T1000 (cell line): ENCODE measurements at regions not wholly inside any gene's neighbourhood (a gene's known extent, or its start where the extent isn't known, plus 50 kb on each side); places are given as distances from the start of the nearest gene placed in this dataset.
"Not testable (repeated sequence)": the region's sequence is repeated elsewhere in the genome, so short reads cannot be mapped to it uniquely, and the experiment has no call there.

Source experiments
- DNase-seq: peaks from one replicate; lab custom pipeline; 2025; ENCODE audit warnings: mixed read lengths; lab: John Stamatoyannopoulos, UW

DNA sequence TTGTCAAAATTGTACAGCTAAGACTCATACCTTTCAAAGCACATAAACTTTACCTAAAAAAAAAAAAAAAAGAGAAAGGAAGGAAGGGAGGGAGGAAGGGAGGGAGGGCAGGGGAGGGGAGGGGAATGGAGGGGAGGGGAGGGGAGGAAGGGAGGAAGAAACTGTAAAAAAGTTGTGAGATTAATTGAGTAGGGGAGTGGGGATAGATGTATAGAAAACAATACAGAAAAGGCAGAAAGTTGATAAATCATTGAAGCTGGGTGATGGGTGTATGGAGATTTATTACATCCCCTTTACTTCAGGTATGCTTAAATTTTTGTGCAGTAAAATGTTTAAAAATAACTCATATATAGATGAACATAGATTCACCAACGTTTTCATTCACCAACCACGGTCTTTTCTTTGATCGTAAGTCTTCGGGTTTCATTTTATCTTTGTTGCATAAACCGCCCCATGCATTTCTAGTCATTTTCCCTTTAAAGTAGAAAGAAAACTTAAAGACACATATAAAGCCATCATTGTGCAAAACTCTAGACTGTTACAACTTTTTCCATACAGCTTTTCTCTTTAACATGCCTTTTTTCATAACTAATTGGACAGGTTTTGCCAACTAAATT lies 191.2 kb upstream of the KRR1 start:
- DNase-seq: no peak

GRCh38 chr12:75701859-75702258 lies 190.4 kb upstream of the KRR1 start:
- DNase-seq: no peak

GRCh38 chr12:75699728-75700496 lies 188.5 kb upstream of the KRR1 start:
- no peak for DNase-seq

GRCh38 chr12:75699251-75699650 lies 187.8 kb upstream of the KRR1 start:
- DNase-seq: no peak

DNA sequence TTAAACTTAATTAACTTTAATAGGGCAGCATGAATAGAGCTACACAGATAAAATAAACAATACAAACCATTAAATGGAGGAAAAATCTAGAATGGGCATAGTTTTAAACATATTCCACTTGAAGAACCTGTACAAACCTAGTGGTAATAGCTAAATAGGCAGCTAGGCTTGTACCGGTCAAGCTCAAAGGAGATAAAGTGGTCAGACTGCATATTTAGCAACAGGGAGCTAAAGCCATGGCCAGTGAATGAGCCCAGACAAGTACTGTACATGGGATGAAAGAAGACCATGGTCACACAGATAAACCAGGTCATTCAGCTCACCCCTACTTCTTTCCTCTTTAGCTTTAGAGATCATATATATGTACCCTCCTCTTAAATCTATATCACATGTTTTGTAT lies 186.6 kb upstream of the KRR1 start:
- DNase-seq: no peak

DNA sequence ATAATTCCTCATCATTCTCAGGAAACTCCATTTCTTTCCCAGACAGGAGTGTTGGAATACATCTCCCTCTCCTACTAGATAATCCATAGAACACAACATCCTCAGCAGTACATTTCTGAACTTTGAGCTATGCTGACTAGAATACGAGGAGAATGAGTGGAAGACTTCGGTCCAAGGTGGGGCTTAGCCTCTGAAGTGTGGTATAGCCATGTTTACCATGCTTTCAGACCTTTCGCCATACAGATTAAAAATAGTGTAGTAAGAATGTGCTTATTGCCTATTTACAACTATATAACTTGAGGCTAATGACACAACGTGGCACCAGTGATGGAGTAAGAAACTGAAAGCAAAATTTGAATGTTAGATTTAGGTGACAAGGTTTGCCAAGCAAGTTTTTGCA lies 184.5 kb upstream of the KRR1 start:
- DNase-seq: no peak

- no peak for DNase-seq
Observed at GRCh38 chr12:75694534-75695268, 183.3 kb upstream of the KRR1 start.

DNA sequence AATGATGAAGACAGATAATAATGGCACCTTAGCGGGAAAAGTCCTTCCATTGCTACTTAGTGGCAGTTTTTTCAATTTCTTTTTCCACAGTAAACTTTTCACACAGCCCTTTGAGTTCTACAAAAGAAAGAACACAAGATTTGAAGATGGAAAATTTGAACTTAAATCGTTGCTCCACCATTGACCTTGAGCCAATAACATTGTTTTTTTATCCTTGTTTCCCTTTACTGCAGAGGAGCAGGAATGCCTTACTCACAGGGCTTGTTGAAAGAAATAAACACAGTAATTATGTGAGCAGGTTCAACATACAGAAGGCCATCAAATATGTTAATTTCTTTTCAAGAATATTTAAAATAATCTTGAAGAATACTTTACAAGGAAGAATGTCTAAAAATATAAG lies 181.5 kb upstream of the KRR1 start:
- DNase-seq: no peak

GRCh38 chr12:75690296-75690955 lies 179.0 kb upstream of the KRR1 start:
- DNase-seq: peak; percentile 48

DNA sequence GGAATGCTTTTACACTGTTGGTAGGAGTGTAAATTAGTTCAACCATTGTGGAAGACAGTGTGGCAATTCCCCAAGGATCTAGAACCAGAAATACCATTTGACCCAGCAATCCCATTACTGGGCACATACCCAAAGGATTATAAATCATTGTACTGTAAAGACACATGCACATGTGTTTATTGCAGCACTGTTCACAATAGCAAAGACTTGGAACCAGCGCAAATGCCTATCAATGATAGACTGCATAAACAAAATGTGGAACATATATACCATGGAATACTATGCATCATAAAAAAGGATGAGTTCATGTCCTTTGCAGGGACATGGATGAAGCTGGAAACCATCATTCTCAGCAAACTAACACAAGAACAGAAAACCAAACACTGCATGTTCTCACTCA lies 174.8 kb upstream of the KRR1 start:
- not testable (repeated sequence) for DNase-seq

DNA sequence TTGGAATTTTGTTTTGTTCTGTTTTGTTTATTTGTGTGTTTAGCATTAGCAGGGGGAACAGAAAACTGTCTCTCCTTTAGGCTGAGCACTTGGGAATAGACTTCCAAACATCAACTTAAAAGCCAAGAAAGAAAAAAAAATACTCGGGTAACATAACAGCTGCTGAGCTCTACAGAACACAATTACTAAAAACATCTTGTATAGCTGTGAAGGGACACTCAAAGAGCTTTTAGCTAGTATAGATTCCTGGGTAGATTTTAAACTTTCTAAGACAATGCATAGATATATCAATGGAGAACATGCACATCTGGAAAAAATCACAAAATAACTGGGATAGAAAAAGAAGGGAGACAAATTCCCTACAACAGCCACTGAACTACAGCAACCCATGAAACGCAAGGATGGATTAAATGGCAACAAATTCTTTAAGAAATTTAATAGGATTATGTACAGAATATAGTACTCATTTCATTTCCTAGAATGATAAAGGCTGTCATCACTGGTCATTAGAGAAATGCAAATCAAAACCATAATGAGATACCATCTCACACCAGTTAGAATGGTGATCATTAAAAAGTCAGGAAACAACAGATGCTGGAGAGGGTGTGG lies 174.3 kb upstream of the KRR1 start:
- no peak for DNase-seq

DNA sequence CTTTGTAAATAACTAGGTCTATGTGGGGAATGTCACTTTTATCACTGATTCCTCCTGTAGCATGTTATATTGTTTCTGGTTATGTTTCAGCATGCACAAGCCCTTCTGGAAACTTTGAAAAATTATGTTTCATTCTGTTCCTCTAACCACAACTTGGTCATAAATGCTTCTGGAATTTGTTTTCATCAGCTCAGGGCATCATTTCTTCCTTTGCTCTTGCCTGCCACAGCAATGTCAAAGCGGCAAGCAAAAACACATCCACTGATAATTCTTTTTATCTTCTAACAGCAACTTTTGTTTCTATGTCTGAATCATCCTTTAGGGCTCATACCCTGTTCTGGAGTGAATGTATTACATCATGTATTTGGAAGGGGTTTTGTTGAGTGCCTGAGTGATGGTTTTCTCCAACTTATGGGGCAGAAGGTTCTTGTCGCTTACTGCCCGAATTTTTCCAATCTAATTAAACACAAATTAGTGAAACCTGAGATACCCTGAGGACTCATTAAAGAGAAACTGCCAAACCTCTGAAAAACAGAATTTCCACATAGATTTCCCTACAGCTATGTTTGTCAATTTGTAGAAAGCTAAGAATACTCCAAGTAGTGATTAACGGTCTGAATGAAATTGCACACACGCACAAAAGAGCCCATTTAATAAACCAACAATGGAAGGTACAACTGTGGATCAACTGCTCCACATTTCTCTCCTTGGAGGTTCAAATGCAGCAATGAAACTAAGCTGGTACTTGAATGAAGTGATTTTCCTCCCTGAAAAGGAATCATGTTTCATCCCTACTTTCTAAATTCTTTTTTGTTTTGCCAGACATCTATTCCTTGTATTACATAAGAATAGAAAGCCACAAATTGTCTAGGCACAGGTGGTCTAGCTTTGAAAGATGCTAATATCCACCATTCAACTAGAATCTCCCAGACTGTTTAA lies 173.5 kb upstream of the KRR1 start:
- DNase-seq: no peak

DNA sequence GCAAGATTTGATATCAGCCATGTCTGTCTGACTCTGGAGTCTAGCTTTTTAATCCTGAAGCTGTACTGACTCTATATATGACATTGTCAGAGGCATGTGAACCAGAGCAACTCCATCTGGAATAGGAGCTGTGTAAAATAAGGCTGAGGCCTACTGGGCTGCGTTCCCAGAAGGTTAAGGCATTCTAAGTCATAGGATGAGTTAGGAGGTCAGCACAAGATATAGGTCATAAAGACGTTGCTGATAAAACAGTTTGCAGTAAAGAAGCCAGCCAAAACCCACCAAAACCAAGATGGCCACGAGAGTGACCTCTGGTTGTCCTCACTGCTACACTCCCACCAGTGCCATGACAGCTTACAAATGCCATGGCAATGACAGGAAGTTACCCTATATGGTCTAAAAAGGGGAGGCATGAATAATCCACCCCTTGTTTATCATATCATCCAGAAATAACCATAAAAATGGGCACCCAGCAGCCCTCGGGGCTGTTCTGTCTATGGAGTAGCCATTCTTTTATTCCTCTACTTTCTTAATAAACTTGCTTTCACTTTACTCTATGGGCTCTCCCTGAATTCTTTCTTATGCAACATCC lies 172.7 kb upstream of the KRR1 start:
- not testable (repeated sequence) for DNase-seq

DNA sequence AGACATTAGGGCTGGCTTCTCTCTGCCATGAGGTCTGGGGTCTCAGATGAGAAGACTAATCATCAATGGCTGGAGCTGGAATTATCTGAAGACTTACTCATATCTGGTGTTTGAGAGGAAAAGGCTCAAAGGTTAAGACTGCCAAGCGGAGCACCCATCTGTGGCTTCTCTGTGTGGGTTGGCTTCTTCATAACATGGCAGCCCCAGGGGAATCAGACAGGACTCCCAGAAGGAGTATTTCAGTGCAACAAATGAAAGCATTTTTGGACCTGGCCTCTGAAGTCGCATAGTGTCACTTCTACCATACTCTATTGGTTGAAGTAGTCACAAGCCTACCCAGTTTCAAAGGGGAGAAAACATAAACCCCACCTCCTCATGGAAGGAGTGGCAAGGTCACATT lies 171.8 kb upstream of the KRR1 start:
- DNase-seq: no peak

DNA sequence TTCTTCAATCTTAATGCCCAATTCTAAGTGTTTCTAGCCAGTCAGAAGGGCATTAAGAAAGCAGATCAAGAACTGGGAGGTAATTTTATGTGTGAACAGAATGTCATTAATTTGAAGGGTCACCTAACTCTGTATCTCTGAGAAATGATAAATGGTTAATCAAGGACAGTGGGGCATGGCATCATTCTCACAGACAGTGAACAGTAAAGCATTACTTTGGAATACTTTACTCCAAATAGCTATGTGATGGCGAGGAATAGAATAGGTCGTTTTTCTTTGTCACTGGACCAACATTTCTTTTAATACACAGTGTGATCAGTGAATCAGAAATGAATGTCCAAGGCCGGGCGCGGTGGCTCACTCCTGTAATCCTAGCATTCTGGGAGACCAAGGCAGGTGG lies 166.1 kb upstream of the KRR1 start:
- DNase-seq: no peak

DNA sequence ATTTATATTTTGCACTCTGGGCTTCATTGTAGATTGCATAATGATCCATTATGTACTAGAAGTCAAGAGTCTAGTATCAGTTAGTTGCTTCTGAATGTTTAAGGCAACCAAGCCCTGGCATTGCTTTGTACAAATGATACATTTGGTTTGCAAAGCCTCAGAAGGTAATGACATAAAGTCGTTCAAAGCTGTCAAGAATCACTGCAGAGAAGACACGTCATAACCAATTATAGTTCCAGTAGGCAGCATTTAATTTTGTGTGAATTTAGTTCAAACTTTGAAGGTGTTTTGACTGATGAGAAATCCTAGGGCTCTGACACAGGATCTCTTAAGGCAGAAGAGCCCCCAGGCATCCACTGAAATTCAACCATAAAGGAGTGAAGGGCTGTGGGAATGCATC lies 163.0 kb upstream of the KRR1 start:
- DNase-seq: no peak

GRCh38 chr12:75672200-75672599 lies 160.8 kb upstream of the KRR1 start:
- no peak for DNase-seq

GRCh38 chr12:75670216-75670615 lies 158.8 kb upstream of the KRR1 start:
- no peak for DNase-seq

DNA sequence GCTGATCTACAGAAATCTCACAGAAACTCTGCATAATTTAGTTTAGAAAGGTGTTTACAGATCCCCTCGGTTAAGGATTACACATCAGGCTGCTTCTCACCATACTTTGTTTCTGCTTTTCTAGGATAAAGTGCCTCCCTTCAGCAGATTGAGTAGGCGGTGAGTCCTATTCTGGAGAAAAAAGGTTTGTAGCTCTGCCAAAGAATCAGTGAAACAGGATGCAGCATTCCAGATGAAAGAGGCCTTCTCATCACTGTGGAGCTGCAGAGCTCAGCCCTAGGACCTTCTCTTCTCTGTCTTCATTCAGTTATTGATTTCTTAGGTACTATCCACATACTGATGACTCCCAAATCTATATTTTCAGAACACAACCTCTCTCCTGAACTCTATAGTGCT lies 155.5 kb upstream of the KRR1 start:
- no peak for DNase-seq

DNA sequence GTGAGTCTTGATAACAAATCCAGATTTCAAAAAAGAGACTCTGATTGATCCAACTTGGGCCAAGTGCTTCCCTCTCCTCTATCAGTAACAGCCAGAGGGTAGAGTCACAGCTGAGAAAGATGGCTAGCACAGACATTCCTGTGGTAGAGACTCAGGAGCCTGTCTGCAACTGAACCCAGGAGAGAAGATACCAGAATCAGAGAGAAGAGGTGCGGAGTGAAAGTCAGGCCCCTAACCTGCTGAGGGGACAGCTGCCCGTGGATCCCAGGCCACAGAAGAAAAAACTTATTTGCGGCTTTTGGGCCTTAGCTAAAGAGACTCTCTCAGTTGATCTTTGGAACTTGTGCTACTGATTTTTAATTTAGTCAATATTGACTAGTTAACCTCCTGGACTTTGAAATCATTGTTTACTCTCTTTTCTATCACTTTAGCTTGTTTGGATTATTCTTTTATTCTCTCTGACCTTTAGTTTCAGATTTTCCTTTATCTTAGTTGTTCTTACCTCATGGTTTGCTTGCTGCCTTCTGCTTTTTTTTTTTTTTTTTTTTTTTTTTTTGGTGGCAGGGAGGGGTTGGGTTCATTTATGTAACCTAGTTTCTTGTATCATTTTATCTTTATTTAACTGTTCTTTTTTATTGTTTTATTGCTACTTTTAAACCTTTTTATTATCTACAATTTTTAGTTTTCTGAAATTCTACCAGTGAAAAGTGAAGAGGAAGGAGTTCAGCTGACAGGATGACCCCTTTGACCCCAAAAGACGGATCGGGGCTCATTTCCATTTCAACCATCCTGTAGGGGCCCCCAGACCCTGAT lies 154.9 kb upstream of the KRR1 start:
- no peak for DNase-seq
